ENCODE measurements at regions not wholly inside any gene's neighbourhood (a gene's known extent, or its start where the extent isn't known, plus 50 kb on each side); places are given as distances from the start of the nearest gene placed in this dataset.

DNA sequence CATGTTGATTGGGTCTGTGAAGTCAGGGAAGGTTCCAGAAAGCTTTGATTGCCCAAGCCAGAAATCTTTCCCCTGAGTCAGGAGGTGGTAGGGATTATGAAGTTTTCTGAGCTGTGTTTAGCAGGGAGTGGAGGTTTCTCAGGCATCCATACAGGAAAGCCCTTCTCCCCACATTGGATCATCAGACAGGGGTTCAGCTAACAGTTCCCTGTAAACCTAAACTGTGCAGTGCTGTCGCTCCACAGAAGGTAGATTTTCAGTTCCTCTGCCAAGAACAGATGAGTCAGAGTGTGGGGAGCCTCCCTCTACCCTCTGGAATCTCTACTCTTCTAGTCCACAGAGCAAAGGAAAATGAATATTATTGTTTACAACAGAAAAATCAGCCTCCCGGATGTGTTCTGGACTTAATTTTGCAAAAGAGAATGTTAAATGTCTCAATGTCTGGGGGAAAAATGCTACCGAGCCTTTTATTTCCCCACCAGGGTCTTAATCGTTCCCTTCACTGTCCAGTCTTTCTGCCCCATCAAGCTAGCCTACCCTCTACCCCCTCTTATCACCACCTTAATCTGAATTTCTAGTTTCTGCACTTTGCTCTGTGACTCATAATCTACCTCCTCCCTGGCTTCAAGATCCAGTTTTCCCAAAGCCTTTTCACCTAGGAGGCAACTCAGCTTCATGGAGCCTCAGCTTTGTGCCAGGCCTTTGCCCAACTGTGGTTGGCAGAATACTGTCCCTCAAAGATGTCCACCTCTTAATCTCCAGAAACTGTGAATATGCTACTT is 355.6 kb downstream of the PRDM2 start:
- 73 to 87% methylated on average over 4 of the region's 4 CpGs for WGBS, 2 donors
- no peaks in the 10 kb centered on the region for H3K36me3 ChIP-seq (ENCODE audit: control insufficient read depth in 4 of 4, insufficient read depth in 4 of 4, low read length in 4 of 4)
- no peak overlapping the region for H3K4me3 ChIP-seq
- no peak overlapping the region for H3K9ac ChIP-seq (ENCODE audit: insufficient read depth in 1 of 2, low read length in 2 of 2)
- no peaks in the 10 kb centered on the region for H3K4me1 ChIP-seq (ENCODE audit: control insufficient read depth in 5 of 5, insufficient read depth in 5 of 5, low read length in 5 of 5)
- H3K27me3 ChIP-seq (ENCODE audit: control insufficient read depth in 3 of 3, insufficient read depth in 3 of 3, low read length in 2 of 3), result no peaks in the 10 kb centered on the region
- no peak for DNase-seq
- no peak overlapping the region for H3K27ac ChIP-seq (ENCODE audit: low read depth in 1 of 2, low read length in 1 of 2)
- peaks cover 0 to 5% (median 3%) of the 10 kb centered on the region in 4 donors for H3K9me3 ChIP-seq (ENCODE audit: control insufficient read depth in 4 of 4, insufficient read depth in 3 of 4, low read length in 3 of 4)
- no peak for ATAC-seq (ENCODE audit: insufficient read depth, low FRiP score)
- TF ChIP-seq, protein P1, sequence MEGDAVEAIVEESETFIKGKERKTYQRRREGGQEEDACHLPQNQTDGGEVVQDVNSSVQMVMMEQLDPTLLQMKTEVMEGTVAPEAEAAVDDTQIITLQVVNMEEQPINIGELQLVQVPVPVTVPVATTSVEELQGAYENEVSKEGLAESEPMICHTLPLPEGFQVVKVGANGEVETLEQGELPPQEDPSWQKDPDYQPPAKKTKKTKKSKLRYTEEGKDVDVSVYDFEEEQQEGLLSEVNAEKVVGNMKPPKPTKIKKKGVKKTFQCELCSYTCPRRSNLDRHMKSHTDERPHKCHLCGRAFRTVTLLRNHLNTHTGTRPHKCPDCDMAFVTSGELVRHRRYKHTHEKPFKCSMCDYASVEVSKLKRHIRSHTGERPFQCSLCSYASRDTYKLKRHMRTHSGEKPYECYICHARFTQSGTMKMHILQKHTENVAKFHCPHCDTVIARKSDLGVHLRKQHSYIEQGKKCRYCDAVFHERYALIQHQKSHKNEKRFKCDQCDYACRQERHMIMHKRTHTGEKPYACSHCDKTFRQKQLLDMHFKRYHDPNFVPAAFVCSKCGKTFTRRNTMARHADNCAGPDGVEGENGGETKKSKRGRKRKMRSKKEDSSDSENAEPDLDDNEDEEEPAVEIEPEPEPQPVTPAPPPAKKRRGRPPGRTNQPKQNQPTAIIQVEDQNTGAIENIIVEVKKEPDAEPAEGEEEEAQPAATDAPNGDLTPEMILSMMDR (IDR thresholded peaks at IDR 0.05; ENCODE audit: control extremely low read depth, extremely low read depth), result no peak

DNA sequence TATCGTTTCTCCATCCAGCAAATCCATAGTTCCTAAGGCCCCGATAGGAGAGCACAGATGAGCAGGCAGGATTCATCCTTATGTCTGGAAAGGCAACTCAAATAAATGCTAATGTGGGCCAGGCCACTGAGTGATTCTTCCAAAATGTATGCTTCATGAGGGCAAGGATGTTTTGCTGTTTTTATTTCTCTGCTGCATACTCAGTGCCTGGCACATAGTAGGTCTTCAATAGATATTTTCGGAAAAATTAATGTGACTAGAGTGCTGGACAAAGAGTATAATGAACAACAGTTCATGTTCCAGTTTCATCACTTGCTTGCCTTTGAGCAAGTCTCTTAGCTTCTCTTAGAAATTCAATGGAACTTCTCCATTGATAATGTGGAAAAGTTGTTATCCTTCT is 357.7 kb downstream of the PRDM2 start:
- no peak overlapping the region for H3K9ac ChIP-seq (ENCODE audit: insufficient read depth in 1 of 2, low read length in 2 of 2)
- no peak overlapping the region for H3K27ac ChIP-seq (ENCODE audit: low read depth in 1 of 2, low read length in 1 of 2)
- peaks cover 2 to 5% (median 3%) of the 10 kb centered on the region in 4 donors for H3K9me3 ChIP-seq (ENCODE audit: control insufficient read depth in 4 of 4, insufficient read depth in 3 of 4, low read length in 3 of 4)
- H3K4me1 ChIP-seq (ENCODE audit: control insufficient read depth in 5 of 5, insufficient read depth in 5 of 5, low read length in 5 of 5), result peaks cover 0 to 8% (median 0%) of the 10 kb centered on the region in 5 donors
- DNase-seq, result no peak
- WGBS, 2 donors, result 89 to 93% methylated on average over 3 of the region's 3 CpGs
- no peak overlapping the region for H3K4me3 ChIP-seq
- ATAC-seq (ENCODE audit: insufficient read depth, low FRiP score), result no peak
- TF ChIP-seq, protein P1 (IDR thresholded peaks at IDR 0.05; ENCODE audit: control extremely low read depth, extremely low read depth), result no peak
- H3K36me3 ChIP-seq (ENCODE audit: control insufficient read depth in 4 of 4, insufficient read depth in 4 of 4, low read length in 4 of 4), result no peaks in the 10 kb centered on the region
- no peaks in the 10 kb centered on the region for H3K27me3 ChIP-seq (ENCODE audit: control insufficient read depth in 3 of 3, insufficient read depth in 3 of 3, low read length in 2 of 3)

DNA sequence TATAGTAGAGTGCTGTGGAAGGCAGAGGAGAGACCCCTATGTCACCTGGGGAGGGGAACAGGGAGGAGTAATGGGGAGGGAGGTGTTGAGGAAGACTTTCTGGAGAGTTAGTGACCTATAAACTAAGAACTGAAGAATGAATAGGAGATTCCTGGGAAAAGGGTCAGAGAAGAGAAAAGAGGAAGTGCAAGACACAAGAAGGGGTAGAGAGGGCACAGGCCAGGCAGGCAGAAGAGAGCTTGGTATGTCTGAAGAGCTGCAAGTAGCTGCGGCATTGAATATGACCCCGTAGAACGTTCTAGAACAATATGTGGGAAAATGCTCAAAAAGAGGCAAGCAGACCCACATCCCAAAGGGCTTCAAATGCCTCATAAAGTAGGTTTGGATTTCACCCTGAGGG is 361.2 kb downstream of the PRDM2 start:
- TF ChIP-seq, protein P1 (IDR thresholded peaks at IDR 0.05; ENCODE audit: control extremely low read depth, extremely low read depth), result no peak
- Histone ChIP-seq H3K9ac (ENCODE audit: insufficient read depth in 1 of 2, low read length in 2 of 2) (no peak overlapping the region), H3K27me3 (ENCODE audit: control insufficient read depth in 3 of 3, insufficient read depth in 3 of 3, low read length in 2 of 3) (no peaks in the 10 kb centered on the region), H3K4me3 (no peak overlapping the region), H3K4me1 (ENCODE audit: control insufficient read depth in 5 of 5, insufficient read depth in 5 of 5, low read length in 5 of 5) (peaks cover 0 to 15% (median 0%) of the 10 kb centered on the region in 5 donors), H3K27ac (ENCODE audit: low read depth in 1 of 2, low read length in 1 of 2) (no peak overlapping the region), H3K36me3 (ENCODE audit: control insufficient read depth in 4 of 4, insufficient read depth in 4 of 4, low read length in 4 of 4) (no peaks in the 10 kb centered on the region), H3K9me3 (ENCODE audit: control insufficient read depth in 4 of 4, insufficient read depth in 3 of 4, low read length in 3 of 4) (peaks cover 0 to 5% (median 3%) of the 10 kb centered on the region in 4 donors)
- WGBS, 2 donors, result 93 to 95% methylated on average over 3 of the region's 3 CpGs
- ATAC-seq (ENCODE audit: insufficient read depth, low FRiP score) (no peak), DNase-seq (no peak)
